ENCODE measurements at regions not wholly inside any gene's neighbourhood (a gene's known extent, or its start where the extent isn't known, plus 50 kb on each side); places are given as distances from the start of the nearest gene placed in this dataset.
"Not testable (repeated sequence)": the region's sequence is repeated elsewhere in the genome, so short reads cannot be mapped to it uniquely, and the experiment has no call there.

- ChIA-PET POLR2A (no interaction called here), CTCF (interaction anchor here (6.2 kb wide), 1 partner anchor 12 kb away, joined by 37 read pairs; no protein-coding TSS in a partner anchor)
- TF ChIP-seq, protein P1, sequence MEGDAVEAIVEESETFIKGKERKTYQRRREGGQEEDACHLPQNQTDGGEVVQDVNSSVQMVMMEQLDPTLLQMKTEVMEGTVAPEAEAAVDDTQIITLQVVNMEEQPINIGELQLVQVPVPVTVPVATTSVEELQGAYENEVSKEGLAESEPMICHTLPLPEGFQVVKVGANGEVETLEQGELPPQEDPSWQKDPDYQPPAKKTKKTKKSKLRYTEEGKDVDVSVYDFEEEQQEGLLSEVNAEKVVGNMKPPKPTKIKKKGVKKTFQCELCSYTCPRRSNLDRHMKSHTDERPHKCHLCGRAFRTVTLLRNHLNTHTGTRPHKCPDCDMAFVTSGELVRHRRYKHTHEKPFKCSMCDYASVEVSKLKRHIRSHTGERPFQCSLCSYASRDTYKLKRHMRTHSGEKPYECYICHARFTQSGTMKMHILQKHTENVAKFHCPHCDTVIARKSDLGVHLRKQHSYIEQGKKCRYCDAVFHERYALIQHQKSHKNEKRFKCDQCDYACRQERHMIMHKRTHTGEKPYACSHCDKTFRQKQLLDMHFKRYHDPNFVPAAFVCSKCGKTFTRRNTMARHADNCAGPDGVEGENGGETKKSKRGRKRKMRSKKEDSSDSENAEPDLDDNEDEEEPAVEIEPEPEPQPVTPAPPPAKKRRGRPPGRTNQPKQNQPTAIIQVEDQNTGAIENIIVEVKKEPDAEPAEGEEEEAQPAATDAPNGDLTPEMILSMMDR (IDR thresholded peaks at IDR 0.05; ENCODE audit: low read depth, low read length), result no peak
- Histone ChIP-seq H3K4me3 (ENCODE audit: low read depth, low read length) (no peak overlapping the region), H3K9me3 (ENCODE audit: control insufficient read depth, insufficient read depth, low read length) (no peaks in the 10 kb centered on the region), H3K27me3 (ENCODE audit: control insufficient read depth, insufficient read depth, low read length) (peaks cover 3% of the 10 kb centered on the region), H3K27ac (ENCODE audit: low read depth, low read length) (no peak overlapping the region)
- no peak for DNase-seq (ENCODE audit: low read depth, low spot score)
Observed at GRCh38 chr9:75197561-75197960, 109.2 kb downstream of the OSTF1 start.

DNA sequence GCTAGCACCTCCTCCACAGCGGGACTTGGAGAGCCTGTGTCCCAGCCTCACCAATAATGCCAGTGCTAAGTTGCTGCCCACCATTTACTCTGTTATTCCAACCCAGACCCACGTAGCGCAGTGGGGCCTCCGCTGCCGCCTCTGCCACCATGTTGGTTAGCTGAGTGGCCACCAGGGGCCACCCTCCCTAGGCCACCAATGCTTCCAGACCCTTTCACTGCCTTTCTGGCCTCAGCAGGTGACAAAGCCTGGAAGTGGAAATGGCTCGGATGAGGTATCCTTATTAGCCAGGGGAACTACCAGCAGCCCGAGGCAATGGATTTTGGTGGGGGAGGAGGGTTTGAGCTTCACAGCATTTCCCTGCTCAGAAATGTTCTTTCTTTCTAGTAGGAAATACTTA is 110.1 kb downstream of the OSTF1 start:
- no peak overlapping the region for H3K27ac ChIP-seq (ENCODE audit: low read depth, low read length)
- no peaks in the 10 kb centered on the region for H3K9me3 ChIP-seq (ENCODE audit: control insufficient read depth, insufficient read depth, low read length)
- peaks cover 3% of the 10 kb centered on the region for H3K27me3 ChIP-seq (ENCODE audit: control insufficient read depth, insufficient read depth, low read length)
- TF ChIP-seq, protein P1 (IDR thresholded peaks at IDR 0.05; ENCODE audit: low read depth, low read length), result peak; percentile 19; the same call in 1 of the 2 replicates
- ChIA-PET POLR2A (no interaction called here), CTCF (interaction anchor here (6.2 kb wide), 1 partner anchor 13 kb away, joined by 37 read pairs; no protein-coding TSS in a partner anchor)
- H3K4me3 ChIP-seq (ENCODE audit: low read depth, low read length), result no peak overlapping the region
- no peak for DNase-seq (ENCODE audit: low read depth, low spot score)

DNA sequence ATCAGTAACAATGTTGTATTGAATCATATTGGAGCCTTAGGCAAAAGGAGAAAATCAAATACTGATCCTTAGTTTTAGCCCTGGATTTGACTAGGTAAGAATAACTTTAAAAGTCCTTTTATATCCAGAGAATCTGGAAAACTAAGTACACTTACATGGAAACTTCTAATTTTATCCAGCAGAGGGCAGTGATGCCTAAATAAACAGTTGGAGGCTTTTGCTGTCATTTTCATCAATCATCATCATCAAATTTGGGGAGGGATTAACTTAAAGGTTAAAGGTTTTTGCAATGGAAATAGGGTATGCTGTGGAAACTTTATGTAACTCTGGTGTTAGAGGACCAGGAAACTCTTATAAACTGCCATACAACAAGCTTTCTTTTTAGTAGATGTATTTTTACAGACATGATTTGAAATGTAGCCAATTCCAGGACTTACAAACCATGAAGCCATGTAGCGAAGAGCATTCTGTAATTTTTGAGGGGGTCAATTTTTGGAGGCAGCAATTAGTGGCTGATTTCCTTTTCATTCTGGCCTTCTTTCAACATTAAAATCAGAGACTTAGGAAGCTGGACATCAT is 112.7 kb downstream of the OSTF1 start:
- Histone ChIP-seq H3K27ac (ENCODE audit: low read depth, low read length) (no peak overlapping the region), H3K27me3 (ENCODE audit: control insufficient read depth, insufficient read depth, low read length) (no peaks in the 10 kb centered on the region), H3K9me3 (ENCODE audit: control insufficient read depth, insufficient read depth, low read length) (no peaks in the 10 kb centered on the region), H3K4me3 (ENCODE audit: low read depth, low read length) (no peak overlapping the region)
- TF ChIP-seq, protein P1 (IDR thresholded peaks at IDR 0.05; ENCODE audit: low read depth, low read length), result peak; percentile 65
- DNase-seq (ENCODE audit: low read depth, low spot score), result no peak
- ChIA-PET POLR2A (no interaction called here), CTCF (interaction anchor here (1.0 to 2.1 kb wide), 14 partner anchors 10 to 666 kb away, joined by 3 to 20 read pairs (median 4); no protein-coding TSS in a partner anchor)

DNA sequence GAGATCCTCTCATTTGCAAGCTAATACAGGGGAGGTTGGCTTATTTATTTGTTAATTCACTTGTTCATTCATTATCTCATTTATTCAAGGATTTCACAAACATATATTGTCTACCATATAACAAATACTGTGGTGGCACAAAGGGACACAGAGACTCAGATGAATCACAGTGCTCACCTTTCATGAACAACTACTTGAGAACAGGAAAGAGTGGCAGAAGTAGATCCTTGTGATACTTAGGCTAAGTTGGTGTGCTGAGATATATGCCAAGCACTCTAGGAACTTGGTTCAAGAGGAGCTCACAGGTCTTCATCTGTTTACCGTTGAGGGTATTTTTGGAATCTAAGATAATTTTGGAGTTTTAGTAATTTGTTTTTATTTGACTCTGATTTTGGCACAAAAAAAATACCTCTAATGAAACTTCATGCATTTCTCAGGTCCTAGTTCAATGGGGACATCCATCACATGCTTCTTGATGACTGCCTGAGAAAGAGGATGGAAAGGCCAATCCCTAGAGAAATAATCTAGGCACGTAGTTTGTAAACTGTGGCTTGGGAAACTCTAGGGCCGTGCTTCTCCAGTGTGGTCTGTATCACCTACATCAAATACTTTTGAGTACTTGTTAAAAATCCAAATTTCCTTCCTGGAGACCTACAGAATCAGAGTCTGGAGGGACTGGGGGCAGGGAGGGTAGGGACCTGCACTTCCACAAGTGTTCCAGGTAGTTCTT is 113.3 kb downstream of the OSTF1 start:
- ChIA-PET POLR2A (no interaction called here), CTCF (interaction anchor here (0.6 to 2.1 kb wide), 16 partner anchors 11 to 1270 kb away, joined by 3 to 20 read pairs (median 4); no protein-coding TSS in a partner anchor)
- H3K9me3 ChIP-seq (ENCODE audit: control insufficient read depth, insufficient read depth, low read length), result no peaks in the 10 kb centered on the region
- H3K27me3 ChIP-seq (ENCODE audit: control insufficient read depth, insufficient read depth, low read length), result no peaks in the 10 kb centered on the region
- H3K4me3 ChIP-seq (ENCODE audit: low read depth, low read length), result no peak overlapping the region
- DNase-seq (ENCODE audit: low read depth, low spot score), result no peak
- no peak overlapping the region for H3K27ac ChIP-seq (ENCODE audit: low read depth, low read length)
- TF ChIP-seq, protein P1 (IDR thresholded peaks at IDR 0.05; ENCODE audit: low read depth, low read length), result no peak

- POLR2A ChIA-PET; CTCF ChIA-PET; DNase-seq (ENCODE audit: low read depth, low spot score); H3K4me3 ChIP-seq (ENCODE audit: low read depth, low read length); H3K9me3 ChIP-seq (ENCODE audit: control insufficient read depth, insufficient read depth, low read length); H3K27ac ChIP-seq (ENCODE audit: low read depth, low read length); H3K27me3 ChIP-seq (ENCODE audit: control insufficient read depth, insufficient read depth, low read length): not testable (repeated sequence)
Observed at GRCh38 chr9:75207997-75208396, 119.7 kb downstream of the OSTF1 start.

Data from AG04450 (cell line).